MM.1S (cell line): ENCODE measurements at regions not wholly inside any gene's neighbourhood (a gene's known extent, or its start where the extent isn't known, plus 50 kb on each side); places are given as distances from the start of the nearest gene placed in this dataset.

Experiments used
- DNase-seq: peaks from one replicate; pipeline ENCODE4 v3.0.0-alpha.2; 2015
- H2AFZ ChIP-seq: fragments of 300-600 bp; sonication (generic); 2 replicates; pipeline ENCODE4 v1.6.0; 2016; ENCODE audit warnings: antibody characterized with exemption, low read length
- H3F3A ChIP-seq: fragments of 300-600 bp; sonication (generic); 2 replicates; pipeline ENCODE4 v1.6.1; 2016; ENCODE audit warnings: mild to moderate bottlenecking, antibody characterized with exemption, low read length, moderate library complexity, mixed read lengths; ENCODE audit not compliant: insufficient read depth
- H3K27ac ChIP-seq: fragments of 300-600 bp; sonication (generic); 2 replicates; pipeline ENCODE4 v1.5.1; 2016; ENCODE audit warnings: mild to moderate bottlenecking, low read length
- H3K27me3 ChIP-seq: fragments of 300-600 bp; sonication (generic); replicated peaks from 2 replicates; pipeline ENCODE4 v1.6.0; 2016; ENCODE audit warnings: low read length; ENCODE audit not compliant: insufficient read depth
- H3K36me3 ChIP-seq: fragments of 300-600 bp; sonication (generic); replicated peaks from 2 replicates; pipeline ENCODE4 v1.6.1; 2016; ENCODE audit warnings: mild to moderate bottlenecking, low read length, mixed read lengths; ENCODE audit not compliant: insufficient read depth
- H3K4me1 ChIP-seq: fragments of 300-600 bp; sonication (generic); 2 replicates; pipeline ENCODE4 v1.6.1; 2016; ENCODE audit warnings: low read length, mixed read lengths
- H3K4me2 ChIP-seq: fragments of 300-600 bp; sonication (generic); 2 replicates; pipeline ENCODE4 v1.6.0; 2016; ENCODE audit warnings: low read depth, low read length
- H3K4me3 ChIP-seq: fragments of 300-600 bp; sonication (generic); 2 replicates; pipeline ENCODE4 v1.5.1; 2016; ENCODE audit warnings: low read length, mixed read lengths
- H3K79me2 ChIP-seq: fragments of 300-600 bp; sonication (generic); 2 replicates; pipeline ENCODE4 v1.6.1; 2016; ENCODE audit warnings: mixed run types, low read length, mixed read lengths
- H3K9ac ChIP-seq: fragments of 300-600 bp; sonication (generic); 2 replicates; pipeline ENCODE4 v1.6.1; 2016; ENCODE audit warnings: low read length, mixed read lengths
- H3K9me2 ChIP-seq: fragments of 300-600 bp; sonication (generic); replicated peaks from 2 replicates; pipeline ENCODE4 v1.6.1; 2016; ENCODE audit warnings: mild to moderate bottlenecking, low read length, mixed read lengths; ENCODE audit not compliant: insufficient read depth
- H3K9me3 ChIP-seq: fragments of 300-600 bp; sonication (generic); replicated peaks from 2 replicates; pipeline ENCODE4 v1.6.1; 2016; ENCODE audit warnings: mild to moderate bottlenecking, low read length, mixed read lengths; ENCODE audit not compliant: insufficient read depth
- H4K20me1 ChIP-seq: fragments of 300-600 bp; sonication (generic); 2 replicates; pipeline ENCODE4 v1.6.1; 2016; ENCODE audit warnings: mild to moderate bottlenecking, low read length, moderate library complexity, mixed read lengths; ENCODE audit not compliant: insufficient read depth
- CTCF ChIP-seq: fragments of 300-600 bp; sonication (generic); IDR thresholded peaks from 2 replicates; pipeline ENCODE4 v1.5.1; 2016; ENCODE audit warnings: antibody characterized with exemption, low read length, mixed read lengths
- EZH2 ChIP-seq: fragments of 300-600 bp; sonication (generic); optimal IDR thresholded peaks from 2 replicates; pipeline ENCODE3; 2017; ENCODE audit warnings: low read depth, mild to moderate bottlenecking, antibody characterized with exemption, low read length, mixed read lengths
- EZH2phosphoT487 ChIP-seq: fragments of 300-600 bp; sonication (generic); IDR thresholded peaks from 2 replicates; pipeline ENCODE4 v1.6.1; 2018; ENCODE audit warnings: antibody characterized with exemption, low read length

- Histone ChIP-seq H3F3A (no peaks in the 10 kb centered on the region), H3K9ac (no peak overlapping the region), H3K4me3 (no peak overlapping the region), H4K20me1 (no peaks in the 10 kb centered on the region), H3K4me1 (no peaks in the 10 kb centered on the region), H2AFZ (no peak overlapping the region), H3K79me2 (no peaks in the 10 kb centered on the region), H3K9me3 (no peaks in the 10 kb centered on the region), H3K4me2 (no peak overlapping the region), H3K9me2 (no peaks in the 10 kb centered on the region), H3K36me3 (no peaks in the 10 kb centered on the region), H3K27ac (no peak overlapping the region), H3K27me3 (no peaks in the 10 kb centered on the region)
- TF ChIP-seq EZH2phosphoT487 (no peak), EZH2 (no peak), CTCF (no peak)
- no peak for DNase-seq
Observed at GRCh38 chr10:24086296-24087086, 122.4 kb upstream of the KIAA1217 start.

- Histone ChIP-seq H3K4me2 (no peak overlapping the region), H2AFZ (no peak overlapping the region), H3K79me2 (no peaks in the 10 kb centered on the region), H3K27me3 (no peaks in the 10 kb centered on the region), H3K36me3 (no peaks in the 10 kb centered on the region), H3K9ac (no peak overlapping the region), H3K9me2 (no peaks in the 10 kb centered on the region), H3K4me1 (no peaks in the 10 kb centered on the region), H3K4me3 (no peak overlapping the region), H3F3A (no peaks in the 10 kb centered on the region), H4K20me1 (no peaks in the 10 kb centered on the region), H3K27ac (no peak overlapping the region), H3K9me3 (no peaks in the 10 kb centered on the region)
- TF ChIP-seq CTCF: no peak
- TF ChIP-seq EZH2: no peak
- no peak for TF ChIP-seq EZH2phosphoT487
- no peak for DNase-seq
Observed at GRCh38 chr10:24091256-24091655, 117.7 kb upstream of the KIAA1217 start.

GRCh38 chr10:24096281-24096680 is 112.7 kb upstream of the KIAA1217 start:
- H3K4me1 ChIP-seq: no peaks in the 10 kb centered on the region
- no peaks in the 10 kb centered on the region for H4K20me1 ChIP-seq
- no peak overlapping the region for H2AFZ ChIP-seq
- H3K9ac ChIP-seq: no peak overlapping the region
- no peak overlapping the region for H3K27ac ChIP-seq
- H3K9me2 ChIP-seq: no peaks in the 10 kb centered on the region
- no peak for TF ChIP-seq EZH2phosphoT487
- no peak for TF ChIP-seq EZH2
- TF ChIP-seq CTCF: no peak
- H3K79me2 ChIP-seq: no peaks in the 10 kb centered on the region
- no peak for DNase-seq
- H3K4me2 ChIP-seq: no peak overlapping the region
- H3K9me3 ChIP-seq: no peaks in the 10 kb centered on the region
- H3F3A ChIP-seq: no peaks in the 10 kb centered on the region
- H3K27me3 ChIP-seq: no peaks in the 10 kb centered on the region
- no peak overlapping the region for H3K4me3 ChIP-seq
- H3K36me3 ChIP-seq: no peaks in the 10 kb centered on the region
